HG02840 (cell line): ENCODE measurements at regions not wholly inside any gene's neighbourhood (a gene's known extent, or its start where the extent isn't known, plus 50 kb on each side); places are given as distances from the start of the nearest gene placed in this dataset.
A peak's percentile ranks its signal among the peaks of the same experiment; 100 is the strongest.
"Not testable (repeated sequence)": the region's sequence is repeated elsewhere in the genome, so short reads cannot be mapped to it uniquely, and the experiment has no call there.

Source experiments
- ATAC-seq: cut with Tn5 transposase; IDR thresholded peaks from one replicate; pipeline ENCODE4 v1.9.1; 2021; ENCODE audit warnings: mild to moderate bottlenecking, moderate library complexity, moderate number of reproducible peaks; ENCODE audit not compliant: unreplicated experiment, low FRiP score

- ATAC-seq: no peak
These were observed 86.3 kb downstream of the NUS1 start for GRCh38 chr6:117761610-117762009.

- peak; percentile 92 for ATAC-seq
These were observed 96.1 kb downstream of the NUS1 start for GRCh38 chr6:117771403-117771802.

GRCh38 chr6:117776441-117776840 lies 101.2 kb downstream of the NUS1 start:
- ATAC-seq: no peak

- no peak for ATAC-seq
These were observed 106.3 kb downstream of the NUS1 start for GRCh38 chr6:117781550-117781949.

GRCh38 chr6:117783279-117783678 lies 108.0 kb downstream of the NUS1 start:
- no peak for ATAC-seq

GRCh38 chr6:117791012-117791411 lies 115.7 kb downstream of the NUS1 start:
- no peak for ATAC-seq

- no peak for ATAC-seq
These were observed 111.8 kb upstream of the SLC35F1 start for GRCh38 chr6:117795234-117795633.

- ATAC-seq: not testable (repeated sequence)
These were observed 108.2 kb upstream of the SLC35F1 start for GRCh38 chr6:117798819-117799218.

- no peak for ATAC-seq
These were observed 96.8 kb upstream of the SLC35F1 start for GRCh38 chr6:117810269-117810668.

GRCh38 chr6:117817499-117817898 lies 89.6 kb upstream of the SLC35F1 start:
- no peak for ATAC-seq

- ATAC-seq: no peak
These were observed 89.1 kb upstream of the SLC35F1 start for GRCh38 chr6:117817992-117818391.

- ATAC-seq: no peak
These were observed 88.6 kb upstream of the SLC35F1 start for GRCh38 chr6:117818449-117818848.

GRCh38 chr6:117829594-117830319 lies 77.3 kb upstream of the SLC35F1 start:
- ATAC-seq: no peak

GRCh38 chr6:117837261-117837660 lies 69.8 kb upstream of the SLC35F1 start:
- no peak for ATAC-seq

GRCh38 chr6:117840541-117840983 lies 66.5 kb upstream of the SLC35F1 start:
- ATAC-seq: no peak

- ATAC-seq: no peak
These were observed 59.2 kb upstream of the SLC35F1 start for GRCh38 chr6:117847912-117848311.

GRCh38 chr6:117849087-117849486 lies 58.0 kb upstream of the SLC35F1 start:
- ATAC-seq: no peak
